ENCODE measurements at regions not wholly inside any gene's neighbourhood (a gene's known extent, or its start where the extent isn't known, plus 50 kb on each side); places are given as distances from the start of the nearest gene placed in this dataset.

- TF ChIP-seq CTCF (IDR thresholded peaks at IDR 0.05; ENCODE audit: low read depth, low read length, missing input control), result no peak
- no peak for TF ChIP-seq GABPA (IDR thresholded peaks at IDR 0.05 in 1 of 2, conservative IDR thresholded peaks at IDR 0.05 in 1 of 2)
- no peak for TF ChIP-seq EGR1 (IDR thresholded peaks at IDR 0.05; ENCODE audit: low read depth in 2 of 2)
Observed at GRCh38 chr10:9561821-9562505, 1455.7 kb upstream of the CELF2 start (continued).

GRCh38 chr10:9577746-9578145 lies 1439.9 kb upstream of the CELF2 start:
- peaks cover 0 to 3% (median 0%) of the 10 kb centered on the region in 4 donors for H3K27me3 ChIP-seq (ENCODE audit: control insufficient read depth in 4 of 4, insufficient read depth in 4 of 4, low read length in 3 of 4)
- WGBS, result 48% methylated on average over 1 of the region's 1 CpG
- no peaks in the 10 kb centered on the region for H3K36me3 ChIP-seq (ENCODE audit: control insufficient read depth in 4 of 4, insufficient read depth in 3 of 4, low read depth in 1 of 4, low read length in 3 of 4)
- H3K4me1 ChIP-seq (ENCODE audit: control insufficient read depth in 4 of 4, insufficient read depth in 4 of 4, low read length in 3 of 4), result no peaks in the 10 kb centered on the region
- no peak overlapping the region for H3K4me3 ChIP-seq (ENCODE audit: low read depth in 1 of 3, low read length in 3 of 3)
- H3K9ac ChIP-seq (ENCODE audit: low read depth in 1 of 2, low read length in 2 of 2), result no peak overlapping the region
- no peak overlapping the region for H3K27ac ChIP-seq (ENCODE audit: low read depth in 1 of 2, low read length in 2 of 2)
- H3K9me3 ChIP-seq (ENCODE audit: control insufficient read depth in 4 of 4, low read length in 3 of 4), result no peaks in the 10 kb centered on the region
- DNase-seq (ENCODE audit: low spot score), result no peak
- TF ChIP-seq NR2F2 (IDR thresholded peaks at IDR 0.05) (no peak), ATF3 (IDR thresholded peaks at IDR 0.05) (no peak), FOXA2 (IDR thresholded peaks at IDR 0.05) (no peak), EGR1 (IDR thresholded peaks at IDR 0.05; ENCODE audit: low read depth in 2 of 2) (no peak), SP1 (IDR thresholded peaks at IDR 0.05) (no peak), MAX (IDR thresholded peaks at IDR 0.05) (no peak), ZBTB33 (IDR thresholded peaks at IDR 0.05) (no peak), TAF1 (conservative IDR thresholded peaks at IDR 0.05) (no peak), YY1 (IDR thresholded peaks at IDR 0.05) (no peak), REST (IDR thresholded peaks at IDR 0.05) (no peak), HNF4A (conservative IDR thresholded peaks at IDR 0.05) (no peak), CTCF (IDR thresholded peaks at IDR 0.05; ENCODE audit: low read depth, low read length, missing input control) (no peak), JUND (IDR thresholded peaks at IDR 0.05) (no peak), RXRA (IDR thresholded peaks at IDR 0.05) (no peak), RAD21 (IDR thresholded peaks at IDR 0.05) (no peak), FOXA1 (IDR thresholded peaks at IDR 0.05) (no peak), GABPA (IDR thresholded peaks at IDR 0.05 in 1 of 2, conservative IDR thresholded peaks at IDR 0.05 in 1 of 2) (no peak), HNF4G (IDR thresholded peaks at IDR 0.05) (no peak)
